ENCODE measurements at regions not wholly inside any gene's neighbourhood (a gene's known extent, or its start where the extent isn't known, plus 50 kb on each side); places are given as distances from the start of the nearest gene placed in this dataset.
A peak's percentile ranks its signal among the peaks of the same experiment; 100 is the strongest.
"Not testable (repeated sequence)": the region's sequence is repeated elsewhere in the genome, so short reads cannot be mapped to it uniquely, and the experiment has no call there.

DNA sequence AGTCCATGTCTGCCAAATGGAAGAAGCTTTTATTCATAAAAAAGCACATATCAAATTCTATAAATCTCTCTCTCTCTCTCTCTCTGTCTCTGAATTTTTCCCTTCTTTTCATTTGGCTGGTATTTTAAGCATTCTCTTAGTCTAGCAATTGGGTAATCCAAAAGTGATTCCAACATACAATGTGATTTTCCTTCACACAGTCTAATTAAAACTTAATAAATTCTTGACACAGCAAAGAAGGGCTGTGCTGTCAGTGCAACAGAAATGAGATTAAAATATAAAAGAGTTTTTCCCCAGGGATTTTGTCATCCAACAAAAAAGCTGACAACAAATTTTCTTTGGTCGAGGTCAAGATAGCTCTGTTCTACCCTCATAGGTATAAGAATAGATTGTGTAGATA is 216.9 kb downstream of the CENPC start:
- no peak for DNase-seq

DNA sequence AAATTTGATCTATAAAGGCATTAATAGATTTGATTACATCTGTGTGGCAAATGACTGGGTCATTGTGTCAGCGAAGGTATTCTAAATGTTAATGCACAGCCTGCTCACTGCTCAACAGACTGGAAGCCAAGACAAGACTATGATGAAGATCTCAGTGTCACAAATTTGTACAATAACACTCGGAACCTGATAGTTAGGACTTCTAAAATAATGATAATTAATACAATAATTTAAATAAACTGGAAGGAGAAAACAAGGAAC is 217.4 kb downstream of the CENPC start:
- DNase-seq = no peak

DNA sequence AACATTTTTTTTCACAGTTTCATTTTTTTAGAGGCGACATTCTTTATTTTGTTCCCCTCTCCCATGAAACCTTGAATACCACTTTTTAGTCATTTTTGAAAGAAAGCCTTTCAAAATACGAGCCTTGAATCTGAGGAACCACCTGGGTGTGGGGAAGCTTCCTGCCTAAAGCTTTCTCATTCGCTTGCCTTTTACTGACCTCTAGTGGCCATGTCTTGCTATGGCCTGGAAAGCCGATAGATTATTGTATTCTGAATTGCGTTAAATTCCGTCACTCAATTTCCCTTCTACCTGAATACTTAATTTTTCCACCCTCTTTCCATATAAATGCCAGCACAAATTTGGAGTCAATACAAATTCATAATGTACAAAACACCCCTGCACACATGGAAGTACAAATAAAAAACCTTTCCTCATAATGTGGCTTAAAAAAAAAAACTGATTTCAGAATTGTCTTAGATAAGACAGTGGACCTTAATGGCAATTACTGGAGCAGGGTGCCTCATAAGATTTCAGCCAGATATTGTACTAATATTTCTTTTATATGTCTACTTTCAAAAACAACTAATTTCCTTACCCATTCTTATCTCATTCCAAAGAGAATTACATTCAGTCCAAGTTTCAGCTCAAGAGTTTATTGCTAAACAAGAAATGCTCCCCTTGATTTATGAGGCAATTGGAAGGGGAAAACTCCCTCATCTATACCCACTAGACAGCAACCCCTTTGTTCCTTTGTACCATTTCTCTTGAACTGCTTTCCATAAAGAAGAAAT is 217.9 kb downstream of the CENPC start:
- peak; percentile 42 for DNase-seq

DNA sequence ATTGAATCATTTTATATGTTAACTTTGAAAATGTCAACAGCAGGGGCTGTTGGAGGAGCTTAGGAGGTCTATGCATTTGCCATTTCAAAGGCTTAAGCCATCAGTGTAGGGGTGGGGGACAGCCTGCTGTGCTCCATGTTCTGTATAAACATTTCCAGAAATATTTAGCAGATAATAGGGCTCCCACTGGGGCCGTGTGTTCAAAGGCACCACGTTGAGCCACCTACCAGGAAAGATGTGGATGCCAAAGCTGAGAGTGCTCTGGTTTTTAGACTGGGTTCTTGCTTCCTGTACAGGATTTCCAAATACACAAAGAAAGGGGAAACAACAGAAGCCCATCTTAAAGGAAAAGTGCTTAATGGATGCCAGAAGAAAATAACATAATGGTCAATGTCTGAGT is 219.5 kb downstream of the CENPC start:
- no peak for DNase-seq

DNA sequence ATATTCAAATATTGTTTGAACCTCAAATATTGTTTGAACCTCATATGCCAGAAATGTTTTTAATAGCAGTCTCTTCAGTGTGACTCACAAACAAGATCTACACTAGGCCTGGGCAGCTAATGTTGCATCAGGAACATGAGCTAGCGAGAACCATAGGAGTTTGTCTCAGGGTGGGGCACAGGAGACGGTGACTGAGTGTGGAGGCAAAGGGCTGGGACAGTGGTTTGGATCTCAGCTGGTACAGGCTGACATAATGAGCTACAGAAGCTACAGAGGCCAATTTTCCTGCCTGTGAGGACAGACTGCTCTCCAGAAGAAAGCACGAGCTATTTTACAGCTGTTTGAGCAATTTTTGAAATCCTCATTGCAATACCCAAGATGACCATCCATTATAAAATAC is 224.7 kb downstream of the CENPC start:
- no peak for DNase-seq

DNA sequence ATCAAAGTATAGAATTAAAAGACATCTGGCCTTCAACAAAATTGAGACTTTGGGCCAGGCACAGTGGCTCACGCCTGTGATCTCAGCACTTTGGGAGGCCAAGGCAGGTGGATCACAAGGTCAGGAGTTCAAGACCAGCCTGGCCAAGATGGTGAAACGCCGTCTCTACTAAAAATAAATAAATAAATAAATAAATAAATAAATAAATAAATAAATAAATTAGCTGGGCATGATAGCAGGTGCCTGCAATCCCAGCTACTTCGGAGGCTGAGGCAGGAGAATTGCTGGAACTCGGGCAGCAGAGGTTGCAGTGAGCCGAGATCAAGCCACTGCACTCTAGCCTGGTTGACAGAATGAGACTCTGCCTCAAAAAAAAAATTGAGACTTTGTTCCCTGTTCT is 225.7 kb downstream of the CENPC start:
- not testable (repeated sequence) for DNase-seq

DNA sequence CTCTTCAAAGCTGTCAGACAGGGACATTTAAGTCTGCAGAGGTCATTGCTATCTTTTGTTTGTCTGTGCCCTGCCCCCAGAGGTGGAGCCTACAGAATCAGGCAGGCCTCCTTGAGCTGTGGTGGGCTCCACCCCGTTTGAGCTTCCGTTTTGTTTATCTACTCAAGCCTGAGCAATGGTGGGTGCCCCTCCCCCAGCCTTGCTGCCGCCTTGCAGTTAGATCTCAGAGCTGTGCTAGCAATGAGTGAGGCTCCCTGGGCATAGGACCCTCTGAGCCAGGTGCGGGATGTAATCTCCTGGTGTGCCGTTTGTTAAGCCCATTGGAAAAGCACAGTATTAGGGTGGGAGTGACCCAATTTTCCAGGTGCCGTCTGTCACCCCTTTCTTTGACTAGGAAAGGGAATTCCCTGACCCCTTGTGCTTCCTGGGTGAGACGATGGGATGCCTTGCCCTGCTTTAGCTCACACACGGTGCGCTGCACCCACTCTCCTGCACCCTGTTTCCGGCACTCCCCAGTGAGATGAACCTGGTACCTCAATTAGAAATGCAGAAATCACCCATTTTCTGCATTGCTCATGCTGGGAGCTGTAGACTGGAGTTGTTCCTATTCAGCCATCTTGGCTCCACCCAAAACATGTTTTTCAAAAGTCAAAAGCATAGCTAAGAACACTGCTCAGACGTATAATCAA is 244.7 kb downstream of the CENPC start:
- not testable (repeated sequence) for DNase-seq

DNA sequence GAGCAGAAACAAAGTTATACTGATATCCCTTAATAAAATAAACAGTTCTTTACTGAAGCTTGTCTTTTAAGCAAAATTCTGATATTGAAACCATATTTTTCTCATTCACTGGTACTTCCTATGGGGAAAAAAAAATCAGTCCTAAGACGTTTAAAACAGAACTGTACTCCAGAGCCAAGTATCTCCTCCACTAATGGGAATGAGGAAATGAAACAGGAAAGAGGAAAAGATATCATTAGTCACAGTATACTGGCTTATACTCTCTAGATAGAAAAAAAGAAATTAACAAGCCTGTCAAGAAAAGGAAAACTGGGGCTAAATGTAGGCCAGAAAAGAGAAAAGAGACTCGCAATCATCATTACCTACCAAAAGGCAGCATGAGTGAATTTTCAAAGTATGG is 252.7 kb downstream of the CENPC start:
- DNase-seq = no peak

DNA sequence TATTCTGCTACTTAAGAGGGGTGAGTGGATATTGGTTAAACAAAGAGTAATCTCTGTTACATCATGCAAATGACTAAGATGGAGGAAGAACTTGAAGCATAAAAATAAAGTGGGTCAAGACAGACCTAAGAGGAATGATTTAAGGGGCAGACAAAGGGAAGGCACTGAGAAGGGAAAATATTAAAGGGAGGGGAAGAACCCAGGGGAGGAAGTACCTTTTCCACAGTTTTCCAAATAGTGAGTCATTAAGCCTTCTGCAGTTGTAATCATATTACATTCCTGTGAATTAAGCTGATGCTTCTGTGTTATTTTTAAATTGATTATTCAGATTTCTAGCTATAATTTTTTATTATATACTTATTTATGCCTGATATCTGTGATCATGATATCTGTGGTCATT is 253.3 kb downstream of the CENPC start:
- no peak for DNase-seq

DNA sequence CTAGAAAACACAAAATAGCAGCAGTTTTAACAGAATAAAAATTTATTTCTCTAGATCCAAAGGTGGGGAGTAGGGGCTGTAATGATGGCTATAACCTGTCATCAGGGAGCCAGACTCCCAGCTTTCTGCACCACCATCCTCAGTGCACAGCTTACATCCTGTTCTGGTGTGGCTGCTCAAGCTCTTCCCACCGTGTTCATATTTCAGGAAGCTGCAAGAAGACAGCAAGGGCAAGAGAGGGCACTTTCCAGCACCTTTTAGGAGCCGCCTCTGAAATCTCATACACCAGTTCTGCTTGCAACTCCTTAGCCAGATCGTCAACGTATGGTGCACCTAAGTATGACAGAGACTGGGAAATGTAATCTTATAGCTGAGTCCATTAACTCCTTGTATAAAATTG is 253.7 kb downstream of the CENPC start:
- no peak for DNase-seq

DNA sequence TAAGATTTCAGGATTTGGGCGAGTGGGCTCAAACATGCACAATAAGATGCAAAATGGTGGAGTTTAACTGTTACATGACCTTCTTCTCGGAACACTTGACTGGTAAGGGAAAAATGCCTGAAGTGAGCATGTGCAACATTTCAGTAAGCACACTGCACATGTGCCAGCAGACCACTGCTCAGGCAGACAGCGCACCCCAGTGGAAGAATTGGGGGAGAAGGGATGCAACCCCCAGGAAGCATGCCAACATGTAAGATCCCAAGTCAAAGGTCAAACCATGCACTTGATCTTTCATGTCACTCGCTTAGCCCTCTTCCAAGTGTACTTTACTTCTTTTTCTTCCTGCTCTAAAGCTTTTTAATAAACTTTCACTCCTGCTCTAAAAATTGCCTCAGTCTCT is 256.3 kb downstream of the CENPC start:
- peak; percentile 6 to 16 for DNase-seq

DNA sequence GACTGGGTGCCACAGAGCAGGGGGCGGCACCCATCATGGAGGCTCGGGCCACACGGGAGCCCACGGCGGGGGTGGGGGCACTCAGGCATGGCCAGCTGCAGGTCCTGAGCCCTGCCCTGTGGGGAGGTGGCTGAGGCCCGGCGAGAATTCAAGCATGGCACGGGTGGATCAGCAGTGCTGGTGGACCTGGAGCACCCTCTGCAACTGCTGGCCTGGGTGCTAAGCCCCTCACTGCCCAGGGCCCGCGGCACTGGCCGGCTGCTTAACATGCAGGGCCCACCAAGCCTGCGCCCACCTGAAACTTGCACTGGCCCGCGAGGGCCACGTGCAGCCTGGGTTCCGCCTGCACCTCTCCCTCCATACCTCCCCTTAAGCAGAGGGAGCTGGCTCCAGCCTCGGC is 258.6 kb downstream of the CENPC start:
- no peak for DNase-seq

DNA sequence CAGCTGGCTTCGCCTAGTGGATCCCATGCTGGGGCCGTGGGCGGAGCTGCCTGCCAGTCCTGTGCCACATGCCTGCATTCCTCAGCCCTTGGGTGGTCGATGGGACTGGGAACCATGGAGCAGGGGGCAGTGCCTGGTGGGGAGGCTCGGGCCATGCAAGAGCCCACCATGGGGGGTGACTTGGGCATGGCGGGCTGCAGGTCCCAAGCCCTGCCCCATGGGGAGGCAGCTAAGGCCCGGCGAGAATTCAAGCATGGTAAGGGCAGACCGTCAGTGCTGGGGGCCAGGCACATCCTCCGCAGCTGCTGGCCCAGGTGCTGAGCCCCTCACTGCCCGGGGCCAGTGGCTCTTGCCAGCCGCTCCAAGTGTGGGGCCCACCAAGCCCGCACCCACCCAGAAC is 262.6 kb downstream of the CENPC start:
- DNase-seq = no peak

DNA sequence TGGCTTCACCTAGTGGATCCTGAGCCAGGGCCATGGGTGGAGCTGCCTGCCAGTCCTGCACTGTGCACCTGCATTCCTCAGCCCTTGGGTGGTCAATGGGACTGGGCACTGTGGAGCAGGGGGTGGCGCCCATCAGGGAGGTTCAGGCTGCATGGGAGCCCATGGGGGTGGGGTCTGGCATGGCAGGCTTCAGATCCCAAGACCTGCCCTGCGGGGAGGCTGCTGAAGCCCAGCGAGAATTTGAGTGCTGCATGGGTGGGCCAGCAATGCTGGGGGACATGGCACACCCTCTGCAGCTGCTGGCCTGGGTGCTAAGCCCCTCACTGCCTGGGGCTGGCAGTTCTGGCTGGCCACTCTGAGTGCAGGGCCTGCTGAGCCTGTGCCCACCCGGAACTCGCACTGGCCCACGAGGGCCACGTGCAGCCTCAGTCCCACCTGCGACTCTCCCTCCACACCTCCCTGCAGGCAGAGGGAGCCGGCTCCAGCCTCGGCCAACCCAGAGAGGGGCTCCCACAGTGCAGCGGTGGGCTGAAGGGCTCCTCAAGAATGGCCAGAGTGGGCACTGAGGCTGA is 270.0 kb downstream of the CENPC start:
- no peak for DNase-seq

DNA sequence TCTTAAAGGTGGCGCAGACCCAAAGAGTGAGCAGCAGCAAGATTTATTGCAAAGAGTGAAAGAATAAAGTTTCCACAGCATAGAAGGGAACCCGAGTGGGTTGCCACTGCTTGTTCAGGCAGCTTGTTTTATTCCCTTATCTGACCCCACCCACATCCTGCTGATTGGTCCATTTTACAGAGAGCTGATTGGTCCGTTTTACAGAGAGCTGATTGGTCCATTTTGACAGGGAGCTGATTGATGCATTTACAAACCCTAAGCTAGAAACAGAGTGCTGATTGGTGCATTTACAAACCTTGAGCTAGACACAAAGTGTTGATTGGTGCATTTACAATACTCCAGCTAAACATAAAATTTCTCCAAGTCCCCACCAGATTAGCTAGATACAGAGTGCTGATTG is 270.6 kb downstream of the CENPC start:
- DNase-seq = not testable (repeated sequence)

DNA sequence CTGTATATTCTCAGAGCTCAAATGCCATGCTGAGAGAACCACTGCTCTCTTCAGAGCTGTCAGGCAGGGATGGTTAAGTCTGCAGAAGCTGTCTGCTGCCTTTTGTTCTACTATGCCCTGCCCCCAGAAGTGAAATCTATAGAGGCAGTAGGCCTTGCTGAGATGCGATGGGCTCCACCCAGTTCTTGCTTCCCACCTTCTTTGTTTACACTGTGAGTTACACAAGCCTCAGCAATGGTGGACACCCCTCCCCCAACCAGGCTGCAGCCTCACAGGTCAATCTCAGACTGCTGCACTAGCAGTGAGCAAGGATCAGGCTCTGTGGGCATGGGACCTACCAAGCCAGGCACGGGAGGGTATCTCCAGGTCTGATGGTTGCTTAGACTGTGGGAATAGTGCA is 271.6 kb downstream of the CENPC start:
- DNase-seq = no peak

DNA sequence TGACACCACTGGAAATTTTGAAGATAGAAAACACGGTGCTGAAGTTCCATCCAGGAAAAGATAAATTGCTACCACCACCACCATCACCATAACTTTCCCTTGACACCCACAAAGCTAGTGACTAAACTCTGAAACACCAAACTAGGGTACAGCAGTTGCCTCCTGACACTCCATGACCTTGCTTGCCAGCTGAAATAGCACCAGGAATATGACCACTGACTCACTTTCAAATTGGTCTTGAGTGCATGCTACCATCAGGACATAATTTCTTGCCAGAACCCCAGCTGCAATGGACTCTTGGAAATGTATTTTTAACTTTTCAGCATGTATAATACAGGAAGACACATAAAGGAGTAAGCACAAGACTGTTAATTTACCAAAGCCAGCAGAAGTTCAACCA is 283.3 kb downstream of the CENPC start:
- no peak for DNase-seq

DNA sequence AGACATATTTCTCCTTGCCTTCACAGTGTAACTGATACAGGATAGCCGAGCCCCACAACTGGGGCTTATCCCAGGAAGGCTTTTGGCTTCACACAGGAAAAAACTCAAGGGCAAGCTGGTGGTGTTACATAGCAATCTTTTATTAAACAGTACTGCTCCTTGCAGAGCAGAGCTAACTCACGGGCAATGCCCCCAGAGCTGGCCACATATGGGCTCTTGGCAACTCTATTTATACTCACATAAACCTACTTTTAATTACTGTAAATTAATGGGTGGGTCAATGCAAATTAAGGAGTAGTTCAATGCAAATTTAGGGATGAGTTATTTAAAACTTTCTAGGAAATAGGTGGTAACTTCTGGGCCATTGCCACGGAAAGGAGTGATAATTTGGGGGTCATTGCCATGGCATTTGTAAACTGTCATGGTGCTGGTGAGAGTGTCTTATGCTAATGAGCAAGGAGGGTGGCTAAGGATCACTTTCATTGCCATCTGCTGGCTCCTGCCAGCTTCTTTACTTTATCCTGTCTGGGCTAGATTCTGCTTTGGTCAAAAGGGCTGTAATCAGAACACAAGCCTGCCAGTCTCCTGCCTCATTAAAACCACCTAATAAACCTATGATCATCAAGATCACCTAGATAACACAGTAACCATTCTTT is 288.8 kb downstream of the CENPC start:
- DNase-seq = no peak

DNA sequence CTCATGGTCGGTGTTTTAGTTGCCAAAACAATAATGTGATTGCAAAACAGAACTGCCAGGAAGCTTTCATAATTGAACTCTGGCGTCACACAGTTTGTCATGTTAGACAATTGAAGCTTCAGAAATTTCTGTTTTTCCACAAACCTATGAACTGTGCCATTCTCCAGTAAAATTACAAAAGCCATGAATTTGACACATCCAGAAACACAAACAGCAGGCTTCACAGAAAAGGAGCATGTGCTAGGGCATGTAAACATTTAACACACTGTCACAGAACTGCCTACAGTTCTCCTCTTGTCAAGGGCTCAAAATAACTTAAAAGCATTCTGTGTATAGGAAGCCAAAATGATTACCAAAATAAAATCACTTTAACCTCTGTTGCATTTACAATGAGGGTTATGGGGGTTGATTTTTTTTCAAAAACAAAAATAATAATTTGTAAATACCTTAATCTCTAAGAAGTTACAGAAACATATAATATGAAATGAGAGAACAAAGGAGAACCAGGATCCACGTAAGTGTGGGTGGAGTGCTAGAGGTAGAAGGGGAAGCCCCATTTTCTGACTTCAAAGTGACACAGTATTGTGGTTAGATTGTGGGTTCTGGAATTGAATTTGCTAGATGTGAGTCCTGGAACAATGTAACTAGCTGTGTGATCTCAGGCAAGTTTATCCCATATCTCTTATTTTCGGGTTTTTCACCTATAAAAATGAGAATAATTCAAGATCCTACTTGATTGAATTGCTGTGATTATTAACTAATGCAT is 295.0 kb downstream of the CENPC start:
- DNase-seq = no peak

DNA sequence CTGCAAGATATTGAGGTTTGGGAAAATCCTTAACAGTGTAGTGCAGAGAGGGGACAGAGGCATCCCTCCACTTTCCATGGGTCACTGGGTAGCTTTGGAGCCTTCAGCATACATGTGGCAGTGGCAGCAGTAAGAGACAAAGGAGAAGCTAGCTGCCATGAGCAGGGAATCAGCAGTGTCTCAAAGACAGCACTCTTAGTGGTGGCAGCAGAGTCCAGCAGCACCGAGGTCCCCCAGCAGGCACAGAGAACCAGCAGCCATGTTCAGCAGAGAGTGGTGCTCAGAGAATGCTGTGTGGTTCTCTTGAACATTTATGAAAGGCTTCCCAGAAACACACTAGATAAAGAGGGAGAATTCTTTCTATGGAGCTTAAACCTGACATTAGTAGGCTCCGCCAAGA is 308.5 kb downstream of the CENPC start:
- no peak for DNase-seq

DNA sequence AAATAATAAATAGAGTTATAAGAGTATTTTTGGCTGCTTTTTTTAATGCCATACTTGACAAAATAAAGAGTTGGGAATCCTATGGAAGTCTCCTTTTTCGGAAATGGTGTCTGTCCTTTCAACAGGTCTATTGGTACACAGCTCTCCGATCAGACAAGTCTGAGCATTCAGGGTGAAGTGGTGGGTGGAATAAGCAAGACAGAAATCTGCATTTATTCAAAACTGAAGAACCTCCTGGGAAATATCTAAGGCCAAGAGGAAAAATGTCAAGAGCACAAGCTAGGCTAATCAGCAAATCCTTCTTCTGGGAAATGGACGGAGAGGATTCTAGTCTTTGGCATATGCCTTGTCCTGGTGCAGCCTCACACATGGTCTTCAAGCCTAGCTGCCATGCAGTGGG is 309.0 kb downstream of the CENPC start:
- DNase-seq = no peak

DNA sequence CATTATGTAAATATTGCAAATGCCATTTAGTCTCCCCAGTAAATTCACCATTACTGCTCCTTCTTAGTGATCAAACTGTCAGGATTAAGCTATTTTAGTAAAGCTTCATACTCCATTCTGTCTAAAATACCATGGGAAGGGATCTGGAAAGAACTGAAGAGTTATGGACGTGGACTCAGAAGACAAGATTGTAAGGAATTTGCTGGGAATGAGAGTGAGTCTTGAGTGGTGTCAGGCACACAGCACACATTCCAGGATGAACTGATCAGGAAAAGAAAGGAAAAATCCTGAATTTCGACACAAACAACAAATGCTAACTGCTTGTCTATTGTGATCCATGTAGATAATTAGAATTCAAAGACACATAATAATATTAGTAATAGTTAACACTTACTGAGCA is 311.0 kb downstream of the CENPC start:
- DNase-seq = no peak

DNA sequence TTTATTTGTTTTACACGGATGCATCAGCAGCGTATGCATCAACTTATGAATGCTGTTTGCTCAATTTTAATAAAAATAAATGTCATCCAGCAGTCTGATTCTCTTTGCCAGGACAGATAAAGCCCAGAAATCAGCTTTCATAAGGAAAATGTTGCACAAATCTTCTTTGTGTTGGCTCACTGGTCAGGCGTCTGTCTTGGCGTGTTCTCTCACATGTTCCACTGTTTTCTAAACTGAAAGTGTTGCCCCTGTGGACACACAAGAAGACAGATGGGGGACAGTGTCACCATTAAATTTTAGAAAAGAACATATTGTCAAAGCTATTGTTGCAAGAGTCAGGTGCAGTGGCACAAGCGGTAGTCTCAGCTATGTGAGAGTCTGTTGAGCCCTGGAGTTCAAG is 316.2 kb downstream of the CENPC start:
- DNase-seq = no peak

Data from stimulated activated CD4-positive, alpha-beta T cell treated with anti-CD3 and anti-CD28 coated beads, Interleukin-2, amount 100 ng/mL, for 48 hours (primary cell).